K562 (cell line): ENCODE measurements at regions not wholly inside any gene's neighbourhood (a gene's known extent, or its start where the extent isn't known, plus 50 kb on each side); places are given as distances from the start of the nearest gene placed in this dataset.

ENCODE experiments used
- BRD9 ChIP-seq: fragments of 450-650 bp; IDR thresholded peaks from 2 replicates; pipeline ENCODE4 v1.6.1; 2018; ENCODE audit warnings: low read depth; ENCODE audit not compliant: partially characterized antibody
- CBFA2T2 ChIP-seq: fragments of 450-650 bp; conservative IDR thresholded peaks from 2 replicates; pipeline ENCODE4 v1.6.1; 2017; ENCODE audit warnings: mild to moderate bottlenecking
- CREB1 ChIP-seq, 2 experiments: sonication (generic) in 1 of 2; formaldehyde crosslinking in 1 of 2; IDR thresholded peaks; 2 replicates each; pipeline versions ENCODE4 v1.6.1 to v1.8.0; 2012 to 2022; ENCODE audit warnings: inconsistent platforms in 1 of 2, mild to moderate bottlenecking in 1 of 2, missing genetic modification reagents in 1 of 2, moderate library complexity in 1 of 2
- CREM ChIP-seq: IDR thresholded peaks from 2 replicates; pipeline ENCODE4 v1.6.1; 2014; ENCODE audit warnings: antibody characterized with exemption, low read depth
- FOXM1 ChIP-seq, 2 experiments: fragments of 450-650 bp in 1 of 2; sonication (generic) in 1 of 2; formaldehyde crosslinking in 1 of 2; IDR thresholded peaks; 2 replicates each; pipeline versions ENCODE4 v1.6.1 to v1.9.0; 2017 to 2022; ENCODE audit warnings: low read depth in 2 of 2, mild to moderate bottlenecking in 2 of 2, missing genetic modification reagents in 1 of 2, moderate library complexity in 1 of 2
- FUS ChIP-seq: fragments of 200-400 bp; formaldehyde crosslinking; optimal IDR thresholded peaks from 2 replicates; pipeline ENCODE3; 2017; ENCODE audit warnings: low read depth, low read length
- HLTF ChIP-seq: fragments of 450-650 bp; IDR thresholded peaks from 2 replicates; pipeline ENCODE4 v1.6.1; 2016
- KDM4B ChIP-seq, 2 experiments: fragments of 450-650 bp in 1 of 2; sonication (generic) in 1 of 2; IDR thresholded peaks; 2 replicates each; pipeline ENCODE4 v1.6.1; 2016 to 2017; ENCODE audit warnings: borderline replicate concordance in 2 of 2, antibody characterized with exemption in 1 of 2, low read depth in 1 of 2, mild to moderate bottlenecking in 1 of 2
- KDM5B ChIP-seq: fragments of 200-600 bp; sonication (generic); IDR thresholded peaks from 2 replicates; pipeline ENCODE4 v1.6.1; 2012; ENCODE audit warnings: low read depth, mild to moderate bottlenecking, moderate library complexity, low read length, control low read depth, inconsistent platforms; ENCODE audit not compliant: insufficient replicate concordance
- KLF6 ChIP-seq: fragments of 250-450 bp; sonication (Bioruptor Pico); IDR thresholded peaks from 2 replicates; pipeline ENCODE4 v1.4.0; 2020; ENCODE audit warnings: mild to moderate bottlenecking, moderate library complexity, borderline replicate concordance
- MAFG ChIP-seq: fragments of 450-650 bp; conservative IDR thresholded peaks from 2 replicates; pipeline ENCODE4 v1.6.1; 2016; ENCODE audit warnings: missing genetic modification characterization, missing compliant biosample characterization
- NCOA2 ChIP-seq, 2 experiments: fragments of 450-650 bp; IDR thresholded peaks; 2 replicates each; pipeline ENCODE4 v1.6.1; 2018; ENCODE audit warnings: mild to moderate bottlenecking in 2 of 2, moderate library complexity in 1 of 2; ENCODE audit not compliant: partially characterized antibody in 2 of 2
- NCOR1 ChIP-seq: fragments of 450-650 bp; IDR thresholded peaks from 2 replicates; pipeline ENCODE4 v1.6.1; 2016; ENCODE audit warnings: mild to moderate bottlenecking, moderate library complexity
- RBM17 ChIP-seq: fragments of 200-400 bp; formaldehyde crosslinking; IDR thresholded peaks from 2 replicates; pipeline ENCODE4 v1.6.1; 2017; ENCODE audit warnings: low read depth, mild to moderate bottlenecking, low read length, borderline replicate concordance
- ZNF133 ChIP-seq: fragments of 250-450 bp; sonication (Bioruptor Pico); IDR thresholded peaks from 2 replicates; pipeline ENCODE4 v1.4.0; 2020; ENCODE audit warnings: mild to moderate bottlenecking
- ZNF146 ChIP-seq: IDR thresholded peaks from one replicate; pipeline ENCODE4 v1.6.1; 2018; ENCODE audit warnings: missing compliant biosample characterization; ENCODE audit not compliant: unreplicated experiment
- ZNF77 ChIP-seq: fragments of 250-450 bp; sonication (Bioruptor Pico); IDR thresholded peaks from 2 replicates; pipeline ENCODE4 v1.5.0; 2020
- TF ChIP-seq, protein P1 (sequence below): fragments of 250-450 bp; sonication (Bioruptor Pico); IDR thresholded peaks from 2 replicates; pipeline ENCODE4 v1.8.0; 2021; ENCODE audit warnings: moderate library complexity, mild to moderate bottlenecking, inconsistent platforms
- TF ChIP-seq, protein P2 (sequence below): fragments of 450-650 bp; formaldehyde crosslinking; IDR thresholded peaks from 2 replicates; pipeline ENCODE4 v1.4.0; 2022; ENCODE audit warnings: mild to moderate bottlenecking, moderate library complexity
- TF ChIP-seq, protein P3 (sequence below): IDR thresholded peaks from 3 replicates; pipeline ENCODE4 v1.6.1; 2011; ENCODE audit warnings: borderline replicate concordance, mild to moderate bottlenecking; ENCODE audit not compliant: insufficient read length, insufficient read depth
- TF ChIP-seq, protein P4 (sequence below): sonication (generic); formaldehyde crosslinking; IDR thresholded peaks from 2 replicates; pipeline ENCODE4 v1.8.0; 2023; ENCODE audit warnings: missing genetic modification reagents, mild to moderate bottlenecking, borderline replicate concordance

DNA sequence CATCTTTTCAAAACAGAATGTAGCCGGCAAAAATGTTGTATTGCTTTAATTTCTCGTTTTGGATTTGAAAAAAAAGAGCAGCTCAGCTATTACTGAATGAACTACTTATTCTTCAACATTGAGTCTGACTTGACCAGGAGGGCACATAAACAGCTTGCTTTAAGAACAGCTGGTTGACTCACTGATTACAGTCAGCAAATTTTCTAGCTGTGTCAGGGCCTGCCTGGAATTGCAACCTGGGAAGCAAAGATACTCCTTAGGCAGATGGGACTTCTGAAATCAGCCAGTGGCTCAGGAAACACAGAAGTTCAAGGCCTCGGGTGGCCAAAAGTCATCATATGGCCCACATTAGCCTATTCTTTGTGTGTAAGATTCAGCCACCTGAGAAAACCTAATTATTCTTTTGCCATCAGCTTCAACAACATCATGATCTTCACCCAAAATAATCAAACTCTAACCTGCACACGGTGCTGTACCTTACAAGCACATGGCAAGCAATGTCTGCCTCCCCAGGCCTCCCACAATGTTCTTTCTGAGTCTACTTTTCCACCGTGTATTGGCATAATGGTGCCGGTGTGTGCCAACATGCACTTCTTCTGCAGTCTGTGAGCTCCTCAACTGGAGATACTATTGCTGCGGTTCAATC lies 307.2 kb downstream of the HHIPL2 start (continued):
- TF ChIP-seq CREM (no peak), ZNF133 (CRISPR knock-in tag) (no peak), FOXM1 (IDR thresholded peaks at IDR 0.05; ENCODE audit: low read depth) (0 out of 2 replicates have a peak, but pooled peaks have one; percentile 20), FOXM1 (CRISPR knock-in tag; IDR thresholded peaks at IDR 0.05; ENCODE audit: low read depth) (no peak), BRD9 (no peak), CREB1 (IDR thresholded peaks at IDR 0.05) (no peak), CREB1 (CRISPR knock-in tag; IDR thresholded peaks at IDR 0.05) (no peak), MAFG (tag) (peak; percentile 94), KDM5B (no peak), KDM4B (IDR thresholded peaks at IDR 0.05; ENCODE audit: borderline replicate concordance in 2 of 2, low read depth in 1 of 2) (no peak), ZNF146 (CRISPR knock-in tag) (no peak), KLF6 (CRISPR knock-in tag) (no peak), ZNF77 (no peak), NCOA2 (IDR thresholded peaks at IDR 0.05; ENCODE audit: partially characterized antibody in 2 of 2) (no peak), NCOR1 (peak; percentile 52), HLTF (no peak), FUS (no peak), RBM17 (no peak), CBFA2T2 (peak; percentile 79)
- TF ChIP-seq, protein P1, sequence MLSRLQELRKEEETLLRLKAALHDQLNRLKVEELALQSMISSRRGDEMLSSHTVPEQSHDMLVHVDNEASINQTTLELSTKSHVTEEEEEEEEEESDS (CRISPR knock-in tag) = no peak
- TF ChIP-seq, protein P2, sequence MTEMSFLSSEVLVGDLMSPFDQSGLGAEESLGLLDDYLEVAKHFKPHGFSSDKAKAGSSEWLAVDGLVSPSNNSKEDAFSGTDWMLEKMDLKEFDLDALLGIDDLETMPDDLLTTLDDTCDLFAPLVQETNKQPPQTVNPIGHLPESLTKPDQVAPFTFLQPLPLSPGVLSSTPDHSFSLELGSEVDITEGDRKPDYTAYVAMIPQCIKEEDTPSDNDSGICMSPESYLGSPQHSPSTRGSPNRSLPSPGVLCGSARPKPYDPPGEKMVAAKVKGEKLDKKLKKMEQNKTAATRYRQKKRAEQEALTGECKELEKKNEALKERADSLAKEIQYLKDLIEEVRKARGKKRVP (CRISPR knock-in tag) = no peak
- TF ChIP-seq, protein P3, sequence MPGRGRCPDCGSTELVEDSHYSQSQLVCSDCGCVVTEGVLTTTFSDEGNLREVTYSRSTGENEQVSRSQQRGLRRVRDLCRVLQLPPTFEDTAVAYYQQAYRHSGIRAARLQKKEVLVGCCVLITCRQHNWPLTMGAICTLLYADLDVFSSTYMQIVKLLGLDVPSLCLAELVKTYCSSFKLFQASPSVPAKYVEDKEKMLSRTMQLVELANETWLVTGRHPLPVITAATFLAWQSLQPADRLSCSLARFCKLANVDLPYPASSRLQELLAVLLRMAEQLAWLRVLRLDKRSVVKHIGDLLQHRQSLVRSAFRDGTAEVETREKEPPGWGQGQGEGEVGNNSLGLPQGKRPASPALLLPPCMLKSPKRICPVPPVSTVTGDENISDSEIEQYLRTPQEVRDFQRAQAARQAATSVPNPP = no peak
- TF ChIP-seq, protein P4, sequence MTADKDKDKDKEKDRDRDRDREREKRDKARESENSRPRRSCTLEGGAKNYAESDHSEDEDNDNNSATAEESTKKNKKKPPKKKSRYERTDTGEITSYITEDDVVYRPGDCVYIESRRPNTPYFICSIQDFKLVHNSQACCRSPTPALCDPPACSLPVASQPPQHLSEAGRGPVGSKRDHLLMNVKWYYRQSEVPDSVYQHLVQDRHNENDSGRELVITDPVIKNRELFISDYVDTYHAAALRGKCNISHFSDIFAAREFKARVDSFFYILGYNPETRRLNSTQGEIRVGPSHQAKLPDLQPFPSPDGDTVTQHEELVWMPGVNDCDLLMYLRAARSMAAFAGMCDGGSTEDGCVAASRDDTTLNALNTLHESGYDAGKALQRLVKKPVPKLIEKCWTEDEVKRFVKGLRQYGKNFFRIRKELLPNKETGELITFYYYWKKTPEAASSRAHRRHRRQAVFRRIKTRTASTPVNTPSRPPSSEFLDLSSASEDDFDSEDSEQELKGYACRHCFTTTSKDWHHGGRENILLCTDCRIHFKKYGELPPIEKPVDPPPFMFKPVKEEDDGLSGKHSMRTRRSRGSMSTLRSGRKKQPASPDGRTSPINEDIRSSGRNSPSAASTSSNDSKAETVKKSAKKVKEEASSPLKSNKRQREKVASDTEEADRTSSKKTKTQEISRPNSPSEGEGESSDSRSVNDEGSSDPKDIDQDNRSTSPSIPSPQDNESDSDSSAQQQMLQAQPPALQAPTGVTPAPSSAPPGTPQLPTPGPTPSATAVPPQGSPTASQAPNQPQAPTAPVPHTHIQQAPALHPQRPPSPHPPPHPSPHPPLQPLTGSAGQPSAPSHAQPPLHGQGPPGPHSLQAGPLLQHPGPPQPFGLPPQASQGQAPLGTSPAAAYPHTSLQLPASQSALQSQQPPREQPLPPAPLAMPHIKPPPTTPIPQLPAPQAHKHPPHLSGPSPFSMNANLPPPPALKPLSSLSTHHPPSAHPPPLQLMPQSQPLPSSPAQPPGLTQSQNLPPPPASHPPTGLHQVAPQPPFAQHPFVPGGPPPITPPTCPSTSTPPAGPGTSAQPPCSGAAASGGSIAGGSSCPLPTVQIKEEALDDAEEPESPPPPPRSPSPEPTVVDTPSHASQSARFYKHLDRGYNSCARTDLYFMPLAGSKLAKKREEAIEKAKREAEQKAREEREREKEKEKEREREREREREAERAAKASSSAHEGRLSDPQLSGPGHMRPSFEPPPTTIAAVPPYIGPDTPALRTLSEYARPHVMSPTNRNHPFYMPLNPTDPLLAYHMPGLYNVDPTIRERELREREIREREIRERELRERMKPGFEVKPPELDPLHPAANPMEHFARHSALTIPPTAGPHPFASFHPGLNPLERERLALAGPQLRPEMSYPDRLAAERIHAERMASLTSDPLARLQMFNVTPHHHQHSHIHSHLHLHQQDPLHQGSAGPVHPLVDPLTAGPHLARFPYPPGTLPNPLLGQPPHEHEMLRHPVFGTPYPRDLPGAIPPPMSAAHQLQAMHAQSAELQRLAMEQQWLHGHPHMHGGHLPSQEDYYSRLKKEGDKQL (CRISPR knock-in tag) = no peak
